ENCODE measurements at regions not wholly inside any gene's neighbourhood (a gene's known extent, or its start where the extent isn't known, plus 50 kb on each side); places are given as distances from the start of the nearest gene placed in this dataset.
"Not testable (repeated sequence)": the region's sequence is repeated elsewhere in the genome, so short reads cannot be mapped to it uniquely, and the experiment has no call there.

- no peaks in the 10 kb centered on the region for H3K27me3 Mint-ChIP-seq (ENCODE audit: unreplicated experiment)
- DNase-seq: no peak
- CTCF ChIA-PET: no interaction called here
- intact Hi-C loops (cut with micrococcal nuclease; ENCODE audit: unreplicated experiment): no loop called here
- no TSS peak for BruUV-seq (replicated peaks)
- no peak overlapping the region for H3K4me3 Mint-ChIP-seq (ENCODE audit: low read depth, unreplicated experiment)
- no peak overlapping the region for H3K27ac Mint-ChIP-seq (ENCODE audit: unreplicated experiment)
- peaks cover 7% of the 10 kb centered on the region for H3K9me3 Mint-ChIP-seq (ENCODE audit: low read depth, unreplicated experiment)
- H3K36me3 Mint-ChIP-seq (ENCODE audit: insufficient read depth, unreplicated experiment): no peaks in the 10 kb centered on the region
- no peaks in the 10 kb centered on the region for H3K4me1 Mint-ChIP-seq (ENCODE audit: low read depth, unreplicated experiment)
- no peak for TF ChIP-seq CTCF (IDR thresholded peaks at IDR 0.05; ENCODE audit: unreplicated experiment)
Measured at GRCh38 chr17:14581186-14581830, 280.4 kb downstream of the HS3ST3B1 start.

- no TSS peak for BruUV-seq (replicated peaks)
- intact Hi-C loops (cut with micrococcal nuclease; ENCODE audit: unreplicated experiment): no loop called here
- no peaks in the 10 kb centered on the region for H3K4me1 Mint-ChIP-seq (ENCODE audit: low read depth, unreplicated experiment)
- no peak for TF ChIP-seq CTCF (IDR thresholded peaks at IDR 0.05; ENCODE audit: unreplicated experiment)
- no peaks in the 10 kb centered on the region for H3K36me3 Mint-ChIP-seq (ENCODE audit: insufficient read depth, unreplicated experiment)
- peaks cover 4% of the 10 kb centered on the region for H3K9me3 Mint-ChIP-seq (ENCODE audit: low read depth, unreplicated experiment)
- H3K4me3 Mint-ChIP-seq (ENCODE audit: low read depth, unreplicated experiment): no peak overlapping the region
- DNase-seq: no peak
- CTCF ChIA-PET: no interaction called here
- no peaks in the 10 kb centered on the region for H3K27me3 Mint-ChIP-seq (ENCODE audit: unreplicated experiment)
- no peak overlapping the region for H3K27ac Mint-ChIP-seq (ENCODE audit: unreplicated experiment)
Measured at GRCh38 chr17:14580499-14580898, 279.6 kb downstream of the HS3ST3B1 start.

- intact Hi-C loops (cut with micrococcal nuclease; ENCODE audit: unreplicated experiment): no loop called here
- H3K9me3 Mint-ChIP-seq (ENCODE audit: low read depth, unreplicated experiment): peaks cover 2% of the 10 kb centered on the region
- H3K36me3 Mint-ChIP-seq (ENCODE audit: insufficient read depth, unreplicated experiment): no peaks in the 10 kb centered on the region
- DNase-seq: no peak
- TF ChIP-seq CTCF (IDR thresholded peaks at IDR 0.05; ENCODE audit: unreplicated experiment): no peak
- H3K27ac Mint-ChIP-seq (ENCODE audit: unreplicated experiment): no peak overlapping the region
- no peaks in the 10 kb centered on the region for H3K4me1 Mint-ChIP-seq (ENCODE audit: low read depth, unreplicated experiment)
- H3K4me3 Mint-ChIP-seq (ENCODE audit: low read depth, unreplicated experiment): no peak overlapping the region
- no peaks in the 10 kb centered on the region for H3K27me3 Mint-ChIP-seq (ENCODE audit: unreplicated experiment)
- CTCF ChIA-PET: no interaction called here
- no TSS peak for BruUV-seq (replicated peaks)
Measured at GRCh38 chr17:14579716-14580115, 278.8 kb downstream of the HS3ST3B1 start.

- Mint-ChIP-seq H3K4me1 (ENCODE audit: low read depth, unreplicated experiment) (no peaks in the 10 kb centered on the region), H3K9me3 (ENCODE audit: low read depth, unreplicated experiment) (peaks cover 11% of the 10 kb centered on the region), H3K27ac (ENCODE audit: unreplicated experiment) (no peak overlapping the region), H3K27me3 (ENCODE audit: unreplicated experiment) (no peaks in the 10 kb centered on the region), H3K4me3 (ENCODE audit: low read depth, unreplicated experiment) (no peak overlapping the region), H3K36me3 (ENCODE audit: insufficient read depth, unreplicated experiment) (no peaks in the 10 kb centered on the region)
- intact Hi-C loops (cut with micrococcal nuclease; ENCODE audit: unreplicated experiment): no loop called here
- no peak for DNase-seq
- no peak for TF ChIP-seq CTCF (IDR thresholded peaks at IDR 0.05; ENCODE audit: unreplicated experiment)
- CTCF ChIA-PET: no interaction called here
- BruUV-seq (replicated peaks): no TSS peak
Measured at GRCh38 chr17:14575471-14575953, 274.6 kb downstream of the HS3ST3B1 start.

- H3K4me1 Mint-ChIP-seq (ENCODE audit: low read depth, unreplicated experiment); H3K27ac Mint-ChIP-seq (ENCODE audit: unreplicated experiment); H3K27me3 Mint-ChIP-seq (ENCODE audit: unreplicated experiment); H3K4me3 Mint-ChIP-seq (ENCODE audit: low read depth, unreplicated experiment); intact Hi-C loops (cut with micrococcal nuclease; ENCODE audit: unreplicated experiment); DNase-seq; CTCF ChIA-PET; H3K36me3 Mint-ChIP-seq (ENCODE audit: insufficient read depth, unreplicated experiment); BruUV-seq (replicated peaks): not testable (repeated sequence)
- peaks cover 14% of the 10 kb centered on the region for H3K9me3 Mint-ChIP-seq (ENCODE audit: low read depth, unreplicated experiment)
Measured at GRCh38 chr17:14560325-14560724, 259.4 kb downstream of the HS3ST3B1 start.

Measured in Calu3 (cell line).